CD14-positive monocyte (primary cell): ENCODE measurements at regions not wholly inside any gene's neighbourhood (a gene's known extent, or its start where the extent isn't known, plus 50 kb on each side); places are given as distances from the start of the nearest gene placed in this dataset.
A peak's percentile ranks its signal among the peaks of the same experiment; 100 is the strongest.

ENCODE experiments used
- DNase-seq, 3 donors: peaks; one replicate each; pipeline ENCODE4 v3.0.0-alpha.2; 2011 to 2022
- H2AFZ ChIP-seq: 2 replicates; pipeline ENCODE4 v1.6.0; 2012; ENCODE audit warnings: mild to moderate bottlenecking, low read depth, low read length, inconsistent platforms; ENCODE audit not compliant: insufficient read depth, poor library complexity, severe bottlenecking
- H3K27ac ChIP-seq, 2 donors: 1 replicate in 1 of 2; 2 replicates in 1 of 2; pipeline ENCODE4 v1.5.1; 2012 to 2013; ENCODE audit warnings: low read length in 2 of 2, control low read depth in 1 of 2, inconsistent platforms in 1 of 2, low read depth in 1 of 2, mild to moderate bottlenecking in 1 of 2
- H3K27me3 ChIP-seq, 2 donors: one replicate each; pipeline versions ENCODE4 v1.6.0 to v1.6.1; 2011 to 2013; ENCODE audit warnings: low read length in 2 of 2; ENCODE audit not compliant: control insufficient read depth in 2 of 2, insufficient read depth in 2 of 2
- H3K36me3 ChIP-seq, 2 donors: replicated peaks in 1 of 2; 1 replicate in 1 of 2; 2 replicates in 1 of 2; pipeline versions ENCODE4 v1.5.1 to v1.6.1; 2012 to 2013; ENCODE audit warnings: low read length in 2 of 2, control low read depth in 1 of 2, inconsistent platforms in 1 of 2, mild to moderate bottlenecking in 1 of 2; ENCODE audit not compliant: insufficient read depth in 2 of 2, control insufficient read depth in 1 of 2
- H3K4me1 ChIP-seq, 2 donors: 1 replicate in 1 of 2; 2 replicates in 1 of 2; pipeline versions ENCODE4 v1.5.1 to v1.6.1; 2012 to 2013; ENCODE audit warnings: low read length in 2 of 2, control low read depth in 1 of 2, inconsistent platforms in 1 of 2, mild to moderate bottlenecking in 1 of 2, moderate library complexity in 1 of 2; ENCODE audit not compliant: insufficient read depth in 2 of 2, control insufficient read depth in 1 of 2
- H3K4me2 ChIP-seq: replicated peaks from 2 replicates; pipeline ENCODE3; 2012; ENCODE audit warnings: low read length, moderate library complexity, mild to moderate bottlenecking; ENCODE audit not compliant: poor library complexity, severe bottlenecking; ENCODE audit errors: extremely low read depth
- H3K4me3 ChIP-seq, 3 experiments: fragments of 200-600 bp in 1 of 3; sonication (generic) in 1 of 3; replicated peaks in 1 of 3; 1 replicate in 2 of 3; 2 replicates in 1 of 3; pipeline ENCODE4 v1.5.1; 2011 to 2013; ENCODE audit warnings: low read length in 3 of 3, mild to moderate bottlenecking in 3 of 3, control low read depth in 2 of 3, low read depth in 2 of 3, inconsistent platforms in 1 of 3, moderate library complexity in 1 of 3
- H3K79me2 ChIP-seq: 2 replicates; pipeline ENCODE4 v1.6.0; 2012; ENCODE audit warnings: mild to moderate bottlenecking, control low read depth, inconsistent platforms, low read length, moderate library complexity; ENCODE audit not compliant: insufficient read depth
- H3K9ac ChIP-seq: 2 replicates; pipeline ENCODE4 v1.6.0; 2017; ENCODE audit warnings: low read length, mild to moderate bottlenecking; ENCODE audit not compliant: insufficient read depth, poor library complexity, severe bottlenecking
- H3K9me3 ChIP-seq, 2 donors: replicated peaks in 1 of 2; 1 replicate in 1 of 2; 2 replicates in 1 of 2; pipeline versions ENCODE4 v1.5.1 to v1.6.1; 2012 to 2013; ENCODE audit warnings: low read length in 2 of 2, control low read depth in 1 of 2; ENCODE audit not compliant: control insufficient read depth in 1 of 2, insufficient read depth in 1 of 2
- H4K20me1 ChIP-seq: 2 replicates; pipeline ENCODE4 v1.6.0; 2012; ENCODE audit warnings: mild to moderate bottlenecking, low read length, control low read depth, moderate library complexity; ENCODE audit not compliant: insufficient read depth
- H3K27ac Mint-ChIP-seq, 7 donors: one replicate each; pipeline ENCODE4 v1.8.0; 2020; ENCODE audit warnings: mild to moderate bottlenecking in 7 of 7, mixed read lengths in 7 of 7, moderate library complexity in 6 of 7, inconsistent platforms in 2 of 7
- H3K27me3 Mint-ChIP-seq, 3 donors: one replicate each; pipeline ENCODE4 v1.8.0; 2021 to 2022; ENCODE audit warnings: low read depth in 3 of 3, mild to moderate bottlenecking in 3 of 3, mixed read lengths in 3 of 3, moderate library complexity in 3 of 3, inconsistent platforms in 1 of 3
- H3K36me3 Mint-ChIP-seq, 2 donors: one replicate each; pipeline ENCODE4 v1.8.0; 2020; ENCODE audit warnings: mixed read lengths in 2 of 2, inconsistent platforms in 1 of 2, mild to moderate bottlenecking in 1 of 2
- H3K4me1 Mint-ChIP-seq: one replicate; pipeline ENCODE4 v1.8.0; 2020; ENCODE audit warnings: mild to moderate bottlenecking, mixed read lengths
- H3K4me3 Mint-ChIP-seq, 2 donors: one replicate each; pipeline ENCODE4 v1.8.0; 2020; ENCODE audit warnings: mild to moderate bottlenecking in 2 of 2, mixed read lengths in 2 of 2, moderate library complexity in 1 of 2
- H3K9me3 Mint-ChIP-seq, 7 donors: one replicate each; pipeline ENCODE4 v1.8.0; 2020 to 2022; ENCODE audit warnings: mixed read lengths in 7 of 7, mild to moderate bottlenecking in 6 of 7, moderate library complexity in 6 of 7, inconsistent platforms in 2 of 7
- CTCF ChIP-seq: fragments of 200-600 bp; IDR thresholded peaks from one replicate; pipeline ENCODE4 v1.8.0; 2022; ENCODE audit warnings: antibody characterized with exemption, mild to moderate bottlenecking
- WGBS: methylation state at CpG from one replicate; pipeline ENCODE4 v1.1.5; 2013; ENCODE audit warnings: missing lambda C conversion rate; ENCODE audit not compliant: insufficient coverage; 5-methylcytosine and 5-hydroxymethylcytosine counted together
- intact Hi-C, 2 donors: fragments of 100-400 bp; cut with micrococcal nuclease; formaldehyde crosslinking; loops; one replicate each; pipeline versions ENCODE4 v1.15.0 to v1.15.1; 2023

GRCh38 chr18:76725445-76725844 lies 96.9 kb upstream of the ZNF236 start:
- Histone ChIP-seq H3K79me2 (no peaks in the 10 kb centered on the region), H3K9ac (no peak overlapping the region), H3K4me2 (no peak overlapping the region), H4K20me1 (no peaks in the 10 kb centered on the region), H3K27ac (no peak overlapping the region), H2AFZ (no peak overlapping the region), H3K36me3 (no peaks in the 10 kb centered on the region), H3K9me3 (peaks cover 0 to 6% of the 10 kb centered on the region in 2 donors), H3K4me1 (peaks cover 17 to 22% of the 10 kb centered on the region in 2 donors), H3K4me3 (no peak overlapping the region), H3K27me3 (no peaks in the 10 kb centered on the region)
- no peak overlapping the region for H3K27ac Mint-ChIP-seq
- H3K36me3 Mint-ChIP-seq, result no peaks in the 10 kb centered on the region
- DNase-seq, result no peak
- H3K4me3 Mint-ChIP-seq, result no peak overlapping the region
- intact Hi-C loops, result no loop called here
- WGBS, result 83% methylated on average over 1 of the region's 2 CpGs
- H3K4me1 Mint-ChIP-seq, result peaks cover 23% of the 10 kb centered on the region
- H3K27me3 Mint-ChIP-seq, result peaks cover 0 to 9% (median 0%) of the 10 kb centered on the region in 3 donors
- TF ChIP-seq CTCF, result no peak
- H3K9me3 Mint-ChIP-seq, result peaks cover 4 to 13% (median 8%) of the 10 kb centered on the region in 7 donors

- intact Hi-C loops, result no loop called here
- Histone ChIP-seq H3K4me3 (no peak overlapping the region), H3K9me3 (no peaks in the 10 kb centered on the region), H3K9ac (no peak overlapping the region), H3K36me3 (no peaks in the 10 kb centered on the region), H3K4me2 (no peak overlapping the region), H3K79me2 (no peaks in the 10 kb centered on the region), H4K20me1 (no peaks in the 10 kb centered on the region), H3K4me1 (peaks cover 4 to 6% of the 10 kb centered on the region in 2 donors), H3K27ac (no peak overlapping the region), H3K27me3 (no peaks in the 10 kb centered on the region), H2AFZ (no peak overlapping the region)
- H3K27me3 Mint-ChIP-seq, result peaks cover 0 to 6% (median 1%) of the 10 kb centered on the region in 3 donors
- H3K4me3 Mint-ChIP-seq, result no peak overlapping the region
- H3K9me3 Mint-ChIP-seq, result peaks cover 0 to 2% (median 0%) of the 10 kb centered on the region in 7 donors
- no peak for TF ChIP-seq CTCF
- no peaks in the 10 kb centered on the region for H3K36me3 Mint-ChIP-seq
- H3K4me1 Mint-ChIP-seq, result peaks cover 12% of the 10 kb centered on the region
- WGBS, result 93% methylated on average over 6 of the region's 14 CpGs
- no peak for DNase-seq
- H3K27ac Mint-ChIP-seq, result peak overlapping the region in 2 of 7 donors; percentile 62 to 68
Measured at GRCh38 chr18:76722224-76723061, 99.9 kb upstream of the ZNF236 start.
